H1 (cell line): ENCODE measurements at regions not wholly inside any gene's neighbourhood (a gene's known extent, or its start where the extent isn't known, plus 50 kb on each side); places are given as distances from the start of the nearest gene placed in this dataset.
A peak's percentile ranks its signal among the peaks of the same experiment; 100 is the strongest.
"Not testable (repeated sequence)": the region's sequence is repeated elsewhere in the genome, so short reads cannot be mapped to it uniquely, and the experiment has no call there.

Experiments
- CTCF ChIA-PET: fragments of 300-600 bp; sonication (Branson Sonifier 250); formaldehyde crosslinking; loops from one replicate; lab custom pipeline; 2021; ENCODE audit not compliant: partially characterized antibody; lab: Charles Lee
- POLR2A ChIA-PET: fragments of 300-600 bp; sonication (Branson Sonifier 250); formaldehyde crosslinking; loops from one replicate; lab custom pipeline; 2021; ENCODE audit warnings: inconsistent platforms; ENCODE audit not compliant: partially characterized antibody; lab: Charles Lee
- DNase-seq, 2 experiments: peaks; one replicate each; pipeline versions ENCODE4 v3.0.0 to v3.0.0-alpha.2; 2010 to 2022; ENCODE audit warnings: low spot score in 2 of 2, low read depth in 1 of 2, mixed read lengths in 1 of 2
- FAIRE-seq: peaks from 2 replicates; lab custom pipeline; 2011; peaks lifted over from hg19 to GRCh38; lab: Jason Lieb, UNC
- H2AFZ ChIP-seq: 2 replicates; pipeline ENCODE4 v1.8.1; 2012; ENCODE audit warnings: low read length, inconsistent platforms
- H2AK5ac ChIP-seq: 2 replicates; pipeline ENCODE4 v1.6.1; 2013; ENCODE audit warnings: low read depth, low read length
- H2BK120ac ChIP-seq: replicated peaks from 2 replicates; pipeline ENCODE3; 2013; ENCODE audit warnings: low read depth, low read length, inconsistent platforms
- H2BK12ac ChIP-seq: 2 replicates; pipeline ENCODE4 v1.6.1; 2013; ENCODE audit warnings: low read depth, low read length
- H2BK15ac ChIP-seq: 2 replicates; pipeline ENCODE4 v1.6.1; 2013; ENCODE audit warnings: low read length
- H2BK20ac ChIP-seq: 2 replicates; pipeline ENCODE4 v1.6.1; 2013; ENCODE audit warnings: low read length
- H2BK5ac ChIP-seq: 2 replicates; pipeline ENCODE4 v1.6.1; 2013; ENCODE audit warnings: low read depth, low read length
- H3K14ac ChIP-seq: 2 replicates; pipeline ENCODE4 v1.6.1; 2013; ENCODE audit warnings: inconsistent platforms; ENCODE audit not compliant: insufficient read length
- H3K18ac ChIP-seq: 2 replicates; pipeline ENCODE4 v1.6.1; 2013; ENCODE audit warnings: low read length; ENCODE audit errors: extremely low read depth
- H3K23ac ChIP-seq: 2 replicates; pipeline ENCODE4 v1.6.1; 2013; ENCODE audit warnings: inconsistent platforms; ENCODE audit not compliant: insufficient read length
- H3K23me2 ChIP-seq: 2 replicates; pipeline ENCODE4 v1.6.1; 2013; ENCODE audit warnings: low read depth, low read length
- H3K27ac ChIP-seq: 2 replicates; pipeline ENCODE4 v1.6.1; 2011; ENCODE audit warnings: low read depth, low read length, inconsistent platforms
- H3K27me3 ChIP-seq, 4 experiments: replicated peaks in 1 of 4; 1 replicate in 1 of 4; 2 replicates in 3 of 4; pipeline versions ENCODE4 v1.6.1 to v1.8.1; 2011 to 2013; ENCODE audit warnings: low read length in 3 of 4, mild to moderate bottlenecking in 3 of 4, inconsistent platforms in 2 of 4, mixed read lengths in 2 of 4, moderate library complexity in 1 of 4; ENCODE audit not compliant: control insufficient read depth in 3 of 4, insufficient read depth in 3 of 4; ENCODE audit errors: extremely low read depth in 1 of 4
- H3K36me3 ChIP-seq, 4 experiments: 2 replicates each; pipeline versions ENCODE4 v1.6.1 to v1.8.1; 2011 to 2013; ENCODE audit warnings: mild to moderate bottlenecking in 4 of 4, low read length in 3 of 4, moderate library complexity in 2 of 4, control low read depth in 1 of 4, inconsistent platforms in 1 of 4; ENCODE audit not compliant: insufficient read depth in 4 of 4, control insufficient read depth in 2 of 4
- H3K4ac ChIP-seq: replicated peaks from 2 replicates; pipeline ENCODE3; 2013; ENCODE audit warnings: low read length, low read depth, mixed read lengths, inconsistent platforms; ENCODE audit not compliant: insufficient read length
- H3K4me1 ChIP-seq, 4 experiments: replicated peaks in 1 of 4; 1 replicate in 1 of 4; 2 replicates in 3 of 4; pipeline versions ENCODE4 v1.6.1 to v1.8.1; 2011 to 2013; ENCODE audit warnings: low read length in 3 of 4, inconsistent platforms in 2 of 4, mixed read lengths in 1 of 4; ENCODE audit not compliant: insufficient read depth in 4 of 4, control insufficient read depth in 3 of 4
- H3K4me2 ChIP-seq, 2 experiments: 2 replicates each; pipeline versions ENCODE4 v1.6.1 to v1.8.1; 2011 to 2013; ENCODE audit warnings: low read depth in 2 of 2, low read length in 2 of 2, control low read depth in 1 of 2, inconsistent platforms in 1 of 2, mild to moderate bottlenecking in 1 of 2; ENCODE audit not compliant: insufficient read depth in 1 of 2
- H3K4me3 ChIP-seq, 4 experiments: fragments of 200-600, 300-600 bp in 1 of 4; sonication (generic), shearing (Covaris generic), sonication (Bioruptor Twin) in 1 of 4; 2 replicates each; pipeline versions ENCODE4 v1.5.1 to v1.8.1; 2011 to 2016; ENCODE audit warnings: low read length in 4 of 4, low read depth in 3 of 4, control low read depth in 2 of 4, inconsistent platforms in 2 of 4, mild to moderate bottlenecking in 2 of 4, mixed read lengths in 1 of 4, moderate library complexity in 1 of 4; ENCODE audit not compliant: insufficient read depth in 2 of 4; ENCODE audit errors: extremely low read depth in 1 of 4
- H3K56ac ChIP-seq: replicated peaks from 2 replicates; pipeline ENCODE3; 2013; ENCODE audit warnings: low read depth, mild to moderate bottlenecking, mixed read lengths, low read length, inconsistent platforms; ENCODE audit not compliant: insufficient read length
- H3K79me1 ChIP-seq: 2 replicates; pipeline ENCODE4 v1.6.1; 2013; ENCODE audit warnings: low read depth, low read length, control low read depth
- H3K79me2 ChIP-seq, 2 experiments: 2 replicates each; pipeline versions ENCODE4 v1.6.1 to v1.8.1; 2012 to 2013; ENCODE audit warnings: low read length in 2 of 2, mild to moderate bottlenecking in 2 of 2, inconsistent platforms in 1 of 2; ENCODE audit not compliant: insufficient read depth in 2 of 2, control insufficient read depth in 1 of 2
- H3K9ac ChIP-seq, 4 experiments: replicated peaks in 1 of 4; 1 replicate in 1 of 4; 2 replicates in 3 of 4; pipeline versions ENCODE4 v1.6.1 to v1.8.1; 2011 to 2013; ENCODE audit warnings: low read depth in 3 of 4, low read length in 3 of 4, control low read depth in 2 of 4, mild to moderate bottlenecking in 2 of 4, moderate library complexity in 2 of 4, inconsistent platforms in 1 of 4; ENCODE audit errors: extremely low read depth in 1 of 4
- H3K9me3 ChIP-seq, 2 experiments: 2 replicates each; pipeline versions ENCODE4 v1.6.1 to v1.8.1; 2012 to 2013; ENCODE audit warnings: mild to moderate bottlenecking in 2 of 2, moderate library complexity in 2 of 2, control low read depth in 1 of 2, inconsistent platforms in 1 of 2, low read depth in 1 of 2, low read length in 1 of 2, mixed read lengths in 1 of 2; ENCODE audit not compliant: insufficient read depth in 2 of 2
- H4K20me1 ChIP-seq, 2 experiments: replicated peaks in 1 of 2; 2 replicates each; pipeline versions ENCODE3 to v1.8.1; 2011 to 2013; ENCODE audit warnings: inconsistent platforms in 2 of 2, low read length in 2 of 2, mild to moderate bottlenecking in 1 of 2; ENCODE audit not compliant: insufficient read depth in 2 of 2, control insufficient read depth in 1 of 2
- H4K5ac ChIP-seq: 2 replicates; pipeline ENCODE4 v1.6.1; 2013; ENCODE audit warnings: low read length, low read depth, mixed read lengths, inconsistent platforms; ENCODE audit not compliant: insufficient read length
- H4K8ac ChIP-seq: 2 replicates; pipeline ENCODE4 v1.8.0; 2013; ENCODE audit warnings: mild to moderate bottlenecking, moderate library complexity, low read length, inconsistent platforms; ENCODE audit not compliant: insufficient read depth; ENCODE audit errors: extremely low read depth
- H4K91ac ChIP-seq: replicated peaks from 2 replicates; pipeline ENCODE3; 2013; ENCODE audit warnings: low read length, mixed read lengths, inconsistent platforms; ENCODE audit not compliant: insufficient read length
- WGBS, 2 experiments: shearing (Covaris generic) in 1 of 2; methylation state at CpG; one replicate each; pipeline versions ENCODE4 v1.1.6 to v1.1.7; 2013 to 2015; ENCODE audit warnings: low lambda C conversion rate in 2 of 2, mixed read lengths in 2 of 2, inconsistent platforms in 1 of 2, low coverage in 1 of 2, missing lambda C conversion rate in 1 of 2; ENCODE audit not compliant: insufficient replicate concordance in 2 of 2, insufficient coverage in 1 of 2, insufficient read length in 1 of 2; ENCODE audit errors: extremely low coverage in 1 of 2, missing lambda C conversion rate in 1 of 2; 5-methylcytosine and 5-hydroxymethylcytosine counted together

DNA sequence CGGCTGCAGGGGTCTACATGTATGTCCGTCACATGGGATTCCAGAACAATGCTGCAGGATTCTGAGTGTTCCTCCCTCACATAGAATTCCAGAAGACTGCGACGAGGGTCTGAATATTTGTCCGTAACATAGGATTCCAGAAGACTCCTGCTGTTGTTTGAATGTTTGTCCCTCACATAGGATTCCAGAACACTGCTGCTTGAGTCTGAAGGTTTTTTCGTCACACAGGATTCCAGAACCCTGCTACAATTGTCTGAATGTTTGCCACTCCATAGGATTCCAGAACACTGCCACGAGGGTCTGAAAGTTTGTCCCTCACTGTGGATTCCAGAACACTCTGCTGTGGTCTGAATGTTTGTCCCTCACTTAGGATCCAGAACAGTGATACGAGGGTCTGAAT lies 217.5 kb downstream of the FOXD4L6 start:
- H3K27ac ChIP-seq, H3K23me2 ChIP-seq, H3K4ac ChIP-seq, H3K79me1 ChIP-seq, H3K36me3 ChIP-seq, H3K4me3 ChIP-seq, POLR2A ChIA-PET, H3K56ac ChIP-seq, H4K20me1 ChIP-seq, H3K4me2 ChIP-seq, H2AFZ ChIP-seq, H4K5ac ChIP-seq, H3K23ac ChIP-seq, H3K79me2 ChIP-seq, H2BK12ac ChIP-seq, H2AK5ac ChIP-seq, H3K18ac ChIP-seq, H2BK5ac ChIP-seq, H3K14ac ChIP-seq, H2BK15ac ChIP-seq, H2BK120ac ChIP-seq, FAIRE-seq, H2BK20ac ChIP-seq, CTCF ChIA-PET, H3K4me1 ChIP-seq, H4K8ac ChIP-seq, H4K91ac ChIP-seq, H3K9ac ChIP-seq: not testable (repeated sequence)
- Histone ChIP-seq H3K27me3 (peaks cover 16 to 35% (median 21%) of the 10 kb centered on the region in 4 experiments; a peak in 6 of 7 replicates), H3K9me3 (peaks cover 93 to 99% of the 10 kb centered on the region in 2 experiments)
- WGBS, 2 experiments, result 86% methylated on average over 8 of the region's 8 CpGs; no CpG with 5 or more reads in 1 of the 2 experiments
- peak in 1 of 2 experiments; percentile 26 for DNase-seq
